Ovary (tissue), 7 donors: ENCODE measurements at regions not wholly inside any gene's neighbourhood (a gene's known extent, or its start where the extent isn't known, plus 50 kb on each side); places are given as distances from the start of the nearest gene placed in this dataset.

ENCODE experiments used
- DNase-seq, 5 donors: peaks; one replicate each; pipeline ENCODE4 v3.0.0-alpha.2; 2019 to 2020
- H3K27ac ChIP-seq, 2 donors: fragments of 200-600 bp; one replicate each; pipeline versions ENCODE4 v1.5.1 to v1.8.0; 2019 to 2022
- H3K27me3 ChIP-seq: fragments of 200-600 bp; one replicate; pipeline ENCODE4 v1.8.0; 2022
- H3K36me3 ChIP-seq: fragments of 200-600 bp; sonication (generic); one replicate; pipeline ENCODE4 v1.5.1; 2019
- H3K4me1 ChIP-seq: one replicate; pipeline ENCODE4 v1.8.1; 2013; ENCODE audit warnings: mild to moderate bottlenecking, moderate library complexity; ENCODE audit not compliant: insufficient read depth
- H3K4me3 ChIP-seq: fragments of 200-600 bp; sonication (generic); one replicate; pipeline ENCODE4 v1.5.1; 2017
- H3K9me3 ChIP-seq, 2 donors: fragments of 200-600 bp in 1 of 2; sonication (generic) in 1 of 2; one replicate each; pipeline versions ENCODE4 v1.5.1 to v1.8.1; 2013 to 2019; ENCODE audit warnings: mild to moderate bottlenecking in 1 of 2, moderate library complexity in 1 of 2
- CTCF ChIP-seq, 3 donors: fragments of 450-650 bp in 2 of 3; fragments of 200-600 bp in 1 of 3; IDR thresholded peaks; one replicate each; pipeline versions ENCODE4 v1.5.1 to v1.8.0; 2016 to 2022; ENCODE audit warnings: antibody characterized with exemption in 3 of 3, mild to moderate bottlenecking in 1 of 3
- EP300 ChIP-seq: sonication (generic); formaldehyde crosslinking; IDR thresholded peaks from one replicate; pipeline ENCODE4 v1.6.1; 2017; ENCODE audit warnings: antibody characterized with exemption
- POLR2A ChIP-seq: fragments of 450-650 bp; IDR thresholded peaks from one replicate; pipeline ENCODE4 v1.6.1; 2017; ENCODE audit warnings: antibody characterized with exemption, mild to moderate bottlenecking, moderate library complexity
- WGBS, 3 donors: extraction: QIAGEN DNeasy Blood & Tissue Kit in 1 of 3; methylation state at CpG; one replicate each; pipeline versions ENCODE4 v1.1.5 to v1.1.7; 2013 to 2017; 5-methylcytosine and 5-hydroxymethylcytosine counted together
- intact Hi-C, 4 donors: fragments of 100-400 bp; cut with DNase I; formaldehyde crosslinking; loops; one replicate each; pipeline versions ENCODE4 v1.11.0 to v1.15.1; 2022 to 2023
- donor health status: DM: no; HTN: no; CAD: no; lungs with moderate emphysema.
- donor health status: DM: no; HTN: no; CAD: no.
- donor health status: Bipolar disorder and iron deficiency.
- donor health status: DM: no; HTN: no; CAD: no.
- donor health status: DM: yes; HTN: yes; CAD: no.

- intact Hi-C loops = no loop called here
- Histone ChIP-seq H3K4me3 (no peak overlapping the region), H3K9me3 (no peaks in the 10 kb centered on the region), H3K36me3 (no peaks in the 10 kb centered on the region), H3K27me3 (no peaks in the 10 kb centered on the region), H3K27ac (no peak overlapping the region), H3K4me1 (no peaks in the 10 kb centered on the region)
- TF ChIP-seq POLR2A = no peak
- no peak for TF ChIP-seq EP300
- TF ChIP-seq CTCF (IDR thresholded peaks at IDR 0.05) = no peak
- 80 to 88% (median 84%) methylated on average over 4 of the region's 4 CpGs for WGBS, 3 donors
- DNase-seq = no peak
These were observed 282.2 kb upstream of the LRRN1 start for GRCh38 chr3:3516996-3517395.

- Histone ChIP-seq H3K27me3 (no peaks in the 10 kb centered on the region), H3K27ac (no peak overlapping the region), H3K4me1 (no peaks in the 10 kb centered on the region), H3K36me3 (no peaks in the 10 kb centered on the region), H3K9me3 (no peaks in the 10 kb centered on the region), H3K4me3 (no peak overlapping the region)
- intact Hi-C loops = no loop called here
- TF ChIP-seq CTCF (IDR thresholded peaks at IDR 0.05) (no peak), POLR2A (no peak), EP300 (no peak)
- no peak for DNase-seq
These were observed 282.8 kb upstream of the LRRN1 start for GRCh38 chr3:3516384-3516783.

- Histone ChIP-seq H3K4me3 (no peak overlapping the region), H3K4me1 (no peaks in the 10 kb centered on the region), H3K27me3 (no peaks in the 10 kb centered on the region), H3K27ac (no peak overlapping the region), H3K9me3 (no peaks in the 10 kb centered on the region), H3K36me3 (no peaks in the 10 kb centered on the region)
- intact Hi-C loops = no loop called here
- TF ChIP-seq EP300 = no peak
- TF ChIP-seq CTCF (IDR thresholded peaks at IDR 0.05) = no peak
- TF ChIP-seq POLR2A = no peak
- no peak for DNase-seq
- WGBS, 3 donors = 38 to 62% (median 46%) methylated on average over 6 of the region's 6 CpGs
These were observed 289.6 kb upstream of the LRRN1 start for GRCh38 chr3:3509665-3510064.

- Histone ChIP-seq H3K4me1 (no peaks in the 10 kb centered on the region), H3K9me3 (no peaks in the 10 kb centered on the region), H3K27ac (no peak overlapping the region), H3K4me3 (no peak overlapping the region), H3K27me3 (no peaks in the 10 kb centered on the region), H3K36me3 (no peaks in the 10 kb centered on the region)
- intact Hi-C loops = no loop called here
- TF ChIP-seq EP300 (no peak), CTCF (IDR thresholded peaks at IDR 0.05) (no peak), POLR2A (no peak)
- no peak for DNase-seq
- WGBS, 3 donors = 88 to 94% (median 91%) methylated on average over 1 of the region's 1 CpG
These were observed 294.5 kb upstream of the LRRN1 start for GRCh38 chr3:3504686-3505085.

- intact Hi-C loops = no loop called here
- 34 to 53% (median 49%) methylated on average over 4 of the region's 4 CpGs for WGBS, 3 donors
- Histone ChIP-seq H3K27me3 (no peaks in the 10 kb centered on the region), H3K4me3 (no peak overlapping the region), H3K27ac (no peak overlapping the region), H3K36me3 (no peaks in the 10 kb centered on the region), H3K9me3 (no peaks in the 10 kb centered on the region), H3K4me1 (no peaks in the 10 kb centered on the region)
- no peak for DNase-seq
- TF ChIP-seq EP300 (no peak), POLR2A (no peak), CTCF (IDR thresholded peaks at IDR 0.05) (no peak)
These were observed 295.8 kb upstream of the LRRN1 start for GRCh38 chr3:3503411-3503810.
